Panc1 (cell line): ENCODE measurements at regions not wholly inside any gene's neighbourhood (a gene's known extent, or its start where the extent isn't known, plus 50 kb on each side); places are given as distances from the start of the nearest gene placed in this dataset.

ENCODE experiments used
- ATAC-seq: fragments of 200-7000 bp; cut with Tn5 transposase; 2 replicates; pipeline ENCODE4 v1.9.1; 2020; ENCODE audit warnings: mild to moderate bottlenecking, moderate library complexity
- BruUV-seq: library from RNA; stranded (reverse); fragments of 400-500 nt; replicated peaks from 2 replicates; lab custom pipeline; 2021; lab: Mats Ljungman, UMichigan
- CTCF ChIA-PET: fragments of 300-600 bp; sonication (Branson Sonifier 250); formaldehyde crosslinking; loops from one replicate; lab custom pipeline; 2022; ENCODE audit warnings: antibody characterized with exemption; lab: Charles Lee
- POLR2A ChIA-PET: fragments of 300-600 bp; sonication (Branson Sonifier 250); formaldehyde crosslinking; loops from one replicate; lab custom pipeline; 2022; ENCODE audit warnings: antibody characterized with exemption; lab: Charles Lee
- DNase-seq: peaks from one replicate; pipeline ENCODE4 v3.0.0-alpha.2; 2010; ENCODE audit warnings: low read depth, low spot score
- H3K27ac ChIP-seq: 2 replicates; pipeline ENCODE4 v1.5.1; 2011; ENCODE audit warnings: mild to moderate bottlenecking, low read length, inconsistent platforms
- H3K27me3 ChIP-seq: fragments of 200-500 bp; sonication (Bioruptor generic); 2 replicates; pipeline ENCODE4 v1.6.0; 2014; ENCODE audit warnings: low read length, inconsistent platforms; ENCODE audit not compliant: control insufficient read depth, insufficient read depth
- H3K36me3 ChIP-seq: fragments of 200-500 bp; sonication (Bioruptor generic); 2 replicates; pipeline ENCODE4 v1.5.1; 2014; ENCODE audit warnings: inconsistent platforms, mild to moderate bottlenecking, low read length, moderate library complexity; ENCODE audit not compliant: control insufficient read depth, insufficient read depth
- H3K4me1 ChIP-seq: 2 replicates; pipeline ENCODE4 v1.5.1; 2011; ENCODE audit warnings: inconsistent platforms, mild to moderate bottlenecking, low read length, moderate library complexity; ENCODE audit not compliant: control insufficient read depth, insufficient read depth
- H3K4me3 ChIP-seq, 2 experiments: 2 replicates each; pipeline ENCODE4 v1.5.1; 2011 to 2012; ENCODE audit warnings: low read depth in 2 of 2, low read length in 2 of 2, mild to moderate bottlenecking in 2 of 2, inconsistent platforms in 1 of 2, moderate library complexity in 1 of 2
- H3K9me3 ChIP-seq: fragments of 200-500 bp; sonication (Bioruptor generic); 2 replicates; pipeline ENCODE4 v1.5.1; 2014; ENCODE audit warnings: low read depth, mild to moderate bottlenecking, inconsistent platforms, low read length, moderate library complexity; ENCODE audit not compliant: control insufficient read depth, insufficient read depth
- CTCF ChIP-seq: fragments of 450-650 bp; IDR thresholded peaks from 2 replicates; pipeline ENCODE4 v1.5.1; 2017; ENCODE audit warnings: mild to moderate bottlenecking
- POLR2AphosphoS5 ChIP-seq: IDR thresholded peaks from 2 replicates; pipeline ENCODE4 v1.6.1; 2012; ENCODE audit warnings: mild to moderate bottlenecking, low read depth, low read length, moderate library complexity
- REST ChIP-seq, 2 experiments: IDR thresholded peaks; 2 replicates each; pipeline ENCODE4 v1.6.1; 2011 to 2012; ENCODE audit warnings: low read depth in 2 of 2, control low read depth in 1 of 2, low read length in 1 of 2, mild to moderate bottlenecking in 1 of 2, moderate library complexity in 1 of 2; ENCODE audit not compliant: insufficient read depth in 1 of 2
- SIN3A ChIP-seq: IDR thresholded peaks from 2 replicates; pipeline ENCODE4 v1.6.1; 2012; ENCODE audit warnings: low read depth, mild to moderate bottlenecking, low read length, moderate library complexity, borderline replicate concordance; ENCODE audit not compliant: insufficient read depth
- TCF7L2 ChIP-seq: IDR thresholded peaks from 2 replicates; pipeline ENCODE4 v1.6.1; 2011; ENCODE audit warnings: mild to moderate bottlenecking, low read depth, low read length, inconsistent platforms
- in situ Hi-C: cut with HindIII; loops from 2 replicates; pipeline ENCODE4 v1.10.0; 2016; ENCODE audit warnings: low sequenced_read_pairs, low pct_unique_long_range_greater_than_20kb
- intact Hi-C: fragments of 100-400 bp; cut with micrococcal nuclease; formaldehyde crosslinking; loops from one replicate; pipeline ENCODE4 v1.10.0; 2022; ENCODE audit not compliant: unreplicated experiment

GRCh38 chr2:109683452-109683851, 69.3 kb downstream of the SOWAHC start:
- ATAC-seq (no peak), DNase-seq (no peak)
- intact Hi-C loops (no loop called here), in situ Hi-C loops (no loop called here)
- no peaks in the 10 kb centered on the region for H3K36me3 ChIP-seq
- CTCF ChIA-PET: no interaction called here
- no TSS peak for BruUV-seq
- H3K27me3 ChIP-seq: no peaks in the 10 kb centered on the region
- peaks cover 4% of the 10 kb centered on the region; the same call in 1 of the 2 replicates for H3K4me1 ChIP-seq
- POLR2A ChIA-PET: no interaction called here
- H3K9me3 ChIP-seq: no peaks in the 10 kb centered on the region
- no peak overlapping the region for H3K27ac ChIP-seq
- H3K4me3 ChIP-seq: no peak overlapping the region
- TF ChIP-seq TCF7L2: no peak
- TF ChIP-seq REST (IDR thresholded peaks at IDR 0.05; ENCODE audit: insufficient read depth in 1 of 2, low read depth in 2 of 2, low read length in 1 of 2): no peak
- no peak for TF ChIP-seq POLR2AphosphoS5
- TF ChIP-seq CTCF: no peak
- TF ChIP-seq SIN3A: no peak

- in situ Hi-C loops (no loop called here), intact Hi-C loops (no loop called here)
- CTCF ChIA-PET: no interaction called here
- POLR2A ChIA-PET: no interaction called here
- Histone ChIP-seq H3K36me3 (no peaks in the 10 kb centered on the region), H3K27me3 (no peaks in the 10 kb centered on the region), H3K27ac (no peak overlapping the region), H3K9me3 (no peaks in the 10 kb centered on the region), H3K4me3 (no peak overlapping the region), H3K4me1 (no peaks in the 10 kb centered on the region)
- TF ChIP-seq REST (IDR thresholded peaks at IDR 0.05; ENCODE audit: insufficient read depth in 1 of 2, low read depth in 2 of 2, low read length in 1 of 2) (no peak), POLR2AphosphoS5 (no peak), TCF7L2 (no peak), SIN3A (no peak), CTCF (no peak)
- no TSS peak for BruUV-seq
- ATAC-seq: no peak; the same call in 1 of the 2 replicates
- no peak for DNase-seq
These were observed 71.3 kb downstream of the SOWAHC start for GRCh38 chr2:109685453-109685852.
